ENCODE measurements at regions not wholly inside any gene's neighbourhood (a gene's known extent, or its start where the extent isn't known, plus 50 kb on each side); places are given as distances from the start of the nearest gene placed in this dataset.
"Not testable (repeated sequence)": the region's sequence is repeated elsewhere in the genome, so short reads cannot be mapped to it uniquely, and the experiment has no call there.

- DNase-seq (ENCODE audit: low spot score): not testable (repeated sequence)
Measured at GRCh38 chr20:26120920-26121319, 424.3 kb upstream of the ZNF337 start.

- not testable (repeated sequence) for DNase-seq (ENCODE audit: low spot score)
Measured at GRCh38 chr20:26094498-26094897, 397.8 kb upstream of the ZNF337 start.

- not testable (repeated sequence) for DNase-seq (ENCODE audit: low spot score)
Measured at GRCh38 chr20:26091921-26092320, 395.3 kb upstream of the ZNF337 start.

- DNase-seq (ENCODE audit: low spot score): not testable (repeated sequence)
Measured at GRCh38 chr20:26086195-26086594, 389.5 kb upstream of the ZNF337 start.

- not testable (repeated sequence) for DNase-seq (ENCODE audit: low spot score)
Measured at GRCh38 chr20:26073972-26074371, 377.3 kb upstream of the ZNF337 start.

GRCh38 chr20:26059324-26059723, 362.7 kb upstream of the ZNF337 start:
- DNase-seq (ENCODE audit: low spot score): not testable (repeated sequence)

- DNase-seq (ENCODE audit: low spot score): not testable (repeated sequence)
Measured at GRCh38 chr20:26058446-26058845, 361.8 kb upstream of the ZNF337 start.

GRCh38 chr20:26057135-26057752, 360.6 kb upstream of the ZNF337 start:
- not testable (repeated sequence) for DNase-seq (ENCODE audit: low spot score)

GRCh38 chr20:26025792-26026191, 329.1 kb upstream of the ZNF337 start:
- DNase-seq (ENCODE audit: low spot score): not testable (repeated sequence)

- not testable (repeated sequence) for DNase-seq (ENCODE audit: low spot score)
Measured at GRCh38 chr20:26010942-26011276, 314.3 kb upstream of the ZNF337 start.

- DNase-seq (ENCODE audit: low spot score): not testable (repeated sequence)
Measured at GRCh38 chr20:26010224-26010941, 313.7 kb upstream of the ZNF337 start.

GRCh38 chr20:26009402-26010223, 313.0 kb upstream of the ZNF337 start:
- peak; percentile 65 for DNase-seq (ENCODE audit: low spot score)

GRCh38 chr20:26008026-26008425, 311.4 kb upstream of the ZNF337 start:
- DNase-seq (ENCODE audit: low spot score): not testable (repeated sequence)

- DNase-seq (ENCODE audit: low spot score): not testable (repeated sequence)
Measured at GRCh38 chr20:26006164-26006563, 309.5 kb upstream of the ZNF337 start.

- not testable (repeated sequence) for DNase-seq (ENCODE audit: low spot score)
Measured at GRCh38 chr20:26003959-26004358, 307.3 kb upstream of the ZNF337 start.

- DNase-seq (ENCODE audit: low spot score): not testable (repeated sequence)
Measured at GRCh38 chr20:25997367-25998038, 300.9 kb upstream of the ZNF337 start.

GRCh38 chr20:25992146-25992545, 295.5 kb upstream of the ZNF337 start:
- DNase-seq (ENCODE audit: low spot score): no peak

- DNase-seq (ENCODE audit: low spot score): no peak
Measured at GRCh38 chr20:25991756-25992130, 295.1 kb upstream of the ZNF337 start.

GRCh38 chr20:25991051-25991755, 294.6 kb upstream of the ZNF337 start:
- no peak for DNase-seq (ENCODE audit: low spot score)

GRCh38 chr20:25989686-25990085, 293.0 kb upstream of the ZNF337 start:
- not testable (repeated sequence) for DNase-seq (ENCODE audit: low spot score)

GRCh38 chr20:25989196-25989595, 292.5 kb upstream of the ZNF337 start:
- DNase-seq (ENCODE audit: low spot score): peak; percentile 15
